ENCODE measurements at regions not wholly inside any gene's neighbourhood (a gene's known extent, or its start where the extent isn't known, plus 50 kb on each side); places are given as distances from the start of the nearest gene placed in this dataset.

DNA sequence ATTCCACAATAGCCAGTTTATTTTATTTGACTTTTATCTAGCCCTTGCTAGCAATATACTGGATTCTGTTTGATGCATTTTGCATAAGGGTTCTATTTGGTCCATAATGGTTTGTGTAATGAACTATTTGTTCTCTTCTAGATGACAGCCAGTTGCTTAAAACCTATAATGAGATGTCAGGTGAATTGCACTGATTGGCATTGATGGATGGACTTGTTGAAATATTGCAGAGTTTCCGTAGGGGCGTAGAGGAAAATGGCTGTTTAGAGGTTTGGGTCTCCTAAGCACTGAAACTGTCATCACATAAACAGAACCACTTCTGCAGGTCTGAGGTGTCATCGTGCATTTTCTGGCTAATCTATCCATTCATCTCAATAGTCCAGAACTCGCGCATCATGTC is 124.9 kb upstream of the HDAC9 start:
- no peak for DNase-seq

DNA sequence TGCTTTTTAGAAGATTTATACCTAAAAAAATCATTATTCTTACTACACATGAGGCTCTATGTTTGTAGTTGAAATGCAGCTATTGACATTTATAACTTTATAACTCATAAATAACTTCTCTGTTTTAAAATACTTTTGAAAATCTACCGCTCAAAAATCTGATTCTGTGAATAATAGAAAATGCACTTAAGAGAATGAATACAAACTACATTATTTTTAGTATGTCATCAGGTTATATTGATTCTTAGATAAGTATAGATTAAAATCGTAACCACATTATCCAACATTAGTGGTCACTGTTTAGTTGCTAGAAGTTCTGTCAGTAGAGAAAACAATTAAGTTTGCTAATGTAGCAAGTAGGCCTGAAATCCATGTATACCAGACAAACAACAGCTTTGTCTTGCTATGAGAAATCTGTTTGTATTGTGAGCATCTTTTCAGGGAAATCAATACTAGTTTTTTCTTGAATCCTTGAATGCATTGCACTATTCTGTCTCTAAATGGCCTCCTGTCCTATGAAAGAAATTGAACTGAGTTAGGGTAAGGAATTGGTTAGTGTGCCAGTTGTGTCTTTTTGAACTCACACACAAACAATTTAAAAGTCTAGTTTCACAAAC is 116.5 kb upstream of the HDAC9 start:
- DNase-seq = no peak

DNA sequence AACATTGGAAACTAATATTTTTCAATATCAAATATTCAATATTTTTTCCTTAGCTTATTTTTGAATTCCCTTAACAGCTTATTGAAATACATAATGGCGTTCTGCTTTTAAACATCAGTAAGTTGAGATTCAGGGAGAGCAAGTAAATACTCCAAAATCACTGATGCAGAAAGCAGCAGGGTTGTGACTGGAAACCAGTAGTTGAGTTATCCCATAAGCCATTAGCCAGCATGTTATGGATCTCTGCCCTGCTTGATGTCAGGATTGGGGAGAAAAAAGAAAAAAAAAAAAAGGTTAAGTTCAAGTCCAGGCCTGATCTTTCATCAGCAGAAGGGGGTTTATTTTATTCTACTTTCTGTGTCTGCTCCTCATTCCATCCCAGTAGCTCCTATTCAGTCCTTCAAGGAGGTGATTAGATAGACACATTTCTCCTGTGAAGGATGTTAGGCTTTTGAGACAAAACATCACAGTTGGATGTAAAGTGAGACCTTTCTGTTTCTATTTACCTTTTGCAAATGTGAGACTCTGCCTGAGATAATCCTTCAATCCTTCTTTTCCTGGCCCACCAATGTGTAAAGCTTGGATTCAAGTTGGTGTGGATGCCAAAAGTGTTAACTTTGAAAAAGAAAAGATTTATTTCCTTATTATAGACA is 110.9 kb upstream of the HDAC9 start:
- no peak for DNase-seq

DNA sequence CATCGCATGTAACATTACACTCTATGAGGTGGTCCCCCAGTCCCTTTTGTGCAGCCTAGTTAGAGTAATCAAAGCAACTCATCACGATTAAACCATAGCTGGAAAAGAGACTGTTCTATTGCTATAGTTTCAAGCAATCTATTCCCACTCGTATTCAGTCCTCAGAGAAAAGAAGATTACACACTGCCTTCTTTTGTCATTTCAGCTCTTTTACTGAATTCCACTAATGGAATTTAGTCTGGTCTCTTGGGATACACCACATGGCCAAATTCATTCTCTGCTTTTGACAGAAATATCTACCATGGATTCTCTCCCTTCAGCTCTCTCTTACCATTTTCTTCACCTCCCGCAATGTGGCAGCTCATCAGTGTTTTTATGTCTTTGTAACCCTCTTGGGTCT is 108.9 kb upstream of the HDAC9 start:
- no peak for DNase-seq

DNA sequence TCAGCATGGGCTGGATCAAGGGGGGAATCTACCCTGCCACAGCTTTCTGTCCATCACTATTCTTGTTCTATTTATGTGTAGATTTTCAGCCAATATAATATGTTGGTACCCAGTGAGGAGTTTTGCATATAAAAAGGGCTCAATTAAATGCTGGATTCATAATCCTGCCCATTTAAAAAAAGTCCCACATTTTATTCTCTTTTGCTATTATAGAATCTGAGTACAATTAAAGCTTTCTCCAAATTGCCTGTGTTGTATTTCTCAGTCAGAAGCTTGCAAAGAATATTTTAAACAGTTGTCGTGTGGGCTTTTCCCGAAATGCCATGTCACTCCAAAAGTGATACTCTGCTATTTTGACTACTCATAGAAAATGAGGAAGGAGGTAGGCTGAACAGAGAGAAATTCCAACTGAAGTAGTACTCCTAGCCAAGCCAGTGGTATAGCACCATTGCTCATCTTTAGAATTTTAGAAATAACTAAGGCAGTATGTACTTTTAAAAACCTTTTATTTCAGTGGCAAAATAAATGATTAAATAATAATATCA is 108.3 kb upstream of the HDAC9 start:
- DNase-seq = no peak

DNA sequence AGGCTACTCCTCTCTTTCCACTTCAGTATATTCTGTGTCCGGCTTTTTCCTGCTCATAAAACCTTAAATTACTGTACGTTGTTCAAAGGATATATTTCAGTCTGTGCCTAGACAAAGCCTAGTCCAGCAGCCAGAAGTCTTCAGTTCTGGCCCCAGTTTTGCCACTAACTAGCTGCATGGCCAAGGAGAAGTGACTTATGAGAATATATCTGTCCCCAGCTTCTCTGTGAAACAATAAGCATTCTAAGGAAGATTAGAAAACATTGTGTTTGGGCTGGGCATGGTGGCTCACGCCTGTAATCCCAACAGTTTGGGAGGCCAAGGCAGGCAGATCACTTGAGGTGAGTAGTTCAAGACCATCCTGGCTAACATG is 105.0 kb upstream of the HDAC9 start:
- no peak for DNase-seq

DNA sequence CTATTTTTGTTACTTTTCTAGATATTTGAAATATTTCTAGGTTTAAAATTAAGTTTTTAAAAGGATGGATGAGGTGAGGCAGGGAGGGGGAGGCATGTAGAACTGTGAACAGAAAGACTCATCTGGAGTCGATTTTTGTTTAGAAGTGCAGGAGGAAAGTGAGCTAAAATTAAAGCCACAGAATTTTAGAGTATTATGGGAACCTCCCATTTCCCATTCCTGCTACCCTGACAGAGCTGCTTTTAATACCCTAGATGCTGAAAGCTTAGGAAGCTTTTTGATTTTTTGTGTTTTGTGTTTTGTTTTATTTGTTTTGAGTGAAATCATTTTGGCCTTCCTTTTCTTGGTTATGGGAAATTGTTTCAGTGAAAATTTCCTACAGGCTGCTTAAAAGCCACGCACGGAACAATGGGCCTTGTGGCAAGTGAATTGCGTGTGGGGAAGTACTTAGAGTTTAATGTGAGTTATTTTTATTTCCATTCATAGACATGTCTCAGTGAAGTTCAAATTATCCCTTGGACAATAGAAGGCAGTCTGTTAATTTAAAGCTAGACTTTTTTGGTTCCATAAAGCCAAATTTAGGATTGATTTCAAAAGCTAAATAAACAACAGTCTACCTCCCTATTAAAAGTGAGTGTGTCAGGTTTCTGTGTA is 102.0 kb upstream of the HDAC9 start:
- DNase-seq = peak; percentile 32

DNA sequence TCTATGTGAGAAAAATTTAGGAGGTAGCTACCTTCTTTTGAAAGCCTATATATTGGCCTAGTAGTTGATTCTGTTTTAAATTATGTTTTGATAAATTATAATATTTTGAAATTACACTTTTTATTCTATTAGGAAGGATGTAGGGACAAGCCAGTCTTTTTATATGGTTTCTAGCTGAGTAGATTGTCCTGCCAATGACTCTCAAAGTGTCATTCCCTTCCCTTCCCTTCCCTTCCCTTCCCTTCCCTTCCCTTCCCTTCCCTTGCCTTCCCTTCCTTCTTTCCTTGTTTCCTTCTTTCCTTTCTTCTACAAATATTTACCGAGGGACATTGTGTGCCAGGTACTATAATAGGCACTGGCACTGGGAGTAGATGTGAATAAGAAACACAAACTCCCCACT is 99.7 kb upstream of the HDAC9 start:
- DNase-seq = no peak

DNA sequence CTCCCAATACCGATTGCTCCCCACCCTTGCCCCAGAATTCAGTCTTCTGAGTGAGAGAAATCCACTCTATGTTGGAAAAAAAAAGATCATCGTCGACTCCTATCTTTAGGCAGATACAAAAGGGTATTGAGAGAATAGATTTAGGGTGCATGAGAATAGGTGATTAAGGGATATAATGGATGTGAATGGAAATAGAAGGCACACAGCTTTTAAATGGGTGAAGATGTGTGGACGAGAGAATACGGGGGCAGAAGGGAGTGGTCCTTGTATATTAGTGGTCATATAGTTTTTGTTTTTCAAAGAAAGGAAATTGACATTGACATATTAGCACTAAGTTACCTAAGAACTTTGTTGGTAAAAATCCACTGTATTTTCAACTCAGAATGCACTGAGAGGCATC is 98.6 kb upstream of the HDAC9 start:
- no peak for DNase-seq

DNA sequence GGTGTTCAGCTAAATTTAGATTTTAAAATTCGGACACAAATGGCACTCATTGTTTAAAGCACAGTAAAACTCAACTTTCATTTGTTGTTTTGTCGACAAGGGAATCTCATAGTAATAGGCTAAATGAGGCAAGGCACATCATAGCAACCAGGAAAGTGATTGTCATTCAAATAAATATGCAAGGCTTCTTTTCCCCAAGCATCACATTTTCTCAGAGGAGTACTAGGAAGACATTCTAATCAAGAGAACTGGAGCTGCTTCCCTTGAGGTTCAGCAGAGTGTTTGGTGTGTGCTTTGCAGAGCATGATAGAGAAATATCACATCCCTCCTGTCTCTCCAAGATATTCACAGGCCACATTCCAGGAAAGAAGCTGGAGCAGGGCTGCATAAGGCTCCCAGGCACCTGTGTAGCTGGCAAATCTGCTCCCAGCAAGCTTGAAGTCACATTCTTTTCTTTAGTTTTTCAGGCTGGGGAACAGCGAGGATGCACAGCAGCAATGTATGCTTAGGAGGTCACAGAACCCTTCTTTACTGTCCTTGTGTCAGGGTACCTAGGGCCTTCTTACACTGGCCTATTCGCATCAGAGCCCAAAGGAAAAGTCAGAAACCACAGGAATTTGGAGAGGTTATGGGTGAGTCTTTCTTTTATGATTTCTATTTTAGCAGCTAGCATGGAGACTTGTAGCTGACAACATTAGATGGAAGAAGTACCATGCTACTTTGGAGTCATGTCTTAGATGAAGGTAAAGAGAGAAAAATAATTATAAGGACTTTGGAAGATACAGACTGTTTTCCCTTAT is 95.9 kb upstream of the HDAC9 start:
- no peak for DNase-seq

DNA sequence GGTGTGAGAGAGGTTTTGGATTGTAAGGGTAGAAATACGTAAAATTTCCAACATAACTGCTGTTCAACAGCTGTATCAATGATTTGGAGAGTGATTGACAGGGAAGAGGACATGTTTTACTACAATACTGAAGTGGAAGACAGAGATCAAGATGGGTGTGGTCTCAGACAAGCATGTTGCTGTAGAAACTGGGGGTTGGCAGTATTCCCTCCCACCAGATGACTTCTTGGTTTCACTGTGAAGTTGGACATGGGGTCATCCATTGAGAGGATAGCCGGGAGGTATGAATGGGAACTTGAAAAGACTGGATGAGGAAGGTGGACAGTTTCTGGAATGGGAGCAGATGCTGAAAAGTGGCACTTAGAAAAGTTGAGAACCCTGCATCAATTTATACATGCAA is 95.3 kb upstream of the HDAC9 start:
- DNase-seq = no peak

DNA sequence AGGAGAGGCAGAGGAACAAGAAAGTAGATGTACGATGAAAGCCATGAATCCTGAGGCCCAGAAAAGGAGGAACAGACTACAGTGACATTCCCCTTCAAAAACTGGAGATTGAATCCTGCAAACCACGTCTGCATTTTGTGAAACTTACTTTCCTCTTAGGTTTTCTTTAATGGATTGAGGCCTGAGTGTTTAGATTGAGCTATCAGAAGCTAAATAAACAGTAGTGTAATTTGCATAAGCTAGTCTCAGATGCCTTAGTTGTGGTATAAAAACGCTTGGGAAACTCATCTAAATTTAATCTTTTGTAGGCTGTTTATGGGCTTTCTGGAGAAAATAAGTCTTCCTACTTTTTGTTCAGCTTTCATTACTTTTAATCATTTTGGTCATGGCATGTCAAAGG is 94.8 kb upstream of the HDAC9 start:
- no peak for DNase-seq

DNA sequence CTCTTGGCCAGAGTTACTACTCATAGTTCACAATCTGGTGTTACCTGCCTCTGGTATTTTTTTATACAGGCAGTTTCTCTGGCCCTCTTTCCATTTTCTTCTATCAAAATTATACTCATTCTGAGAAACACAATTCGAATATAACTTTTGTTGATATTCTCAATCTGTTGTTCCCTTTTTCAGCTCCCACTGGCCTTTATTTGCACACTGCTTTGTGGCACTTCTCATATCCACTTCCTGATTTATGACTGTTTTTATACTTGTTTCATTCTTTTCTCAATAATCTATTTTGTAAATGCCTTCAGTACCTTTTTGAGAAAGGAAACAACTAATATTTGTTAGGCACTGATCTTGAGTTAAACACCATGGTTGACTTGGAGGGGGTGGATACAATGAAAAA is 93.8 kb upstream of the HDAC9 start:
- no peak for DNase-seq

DNA sequence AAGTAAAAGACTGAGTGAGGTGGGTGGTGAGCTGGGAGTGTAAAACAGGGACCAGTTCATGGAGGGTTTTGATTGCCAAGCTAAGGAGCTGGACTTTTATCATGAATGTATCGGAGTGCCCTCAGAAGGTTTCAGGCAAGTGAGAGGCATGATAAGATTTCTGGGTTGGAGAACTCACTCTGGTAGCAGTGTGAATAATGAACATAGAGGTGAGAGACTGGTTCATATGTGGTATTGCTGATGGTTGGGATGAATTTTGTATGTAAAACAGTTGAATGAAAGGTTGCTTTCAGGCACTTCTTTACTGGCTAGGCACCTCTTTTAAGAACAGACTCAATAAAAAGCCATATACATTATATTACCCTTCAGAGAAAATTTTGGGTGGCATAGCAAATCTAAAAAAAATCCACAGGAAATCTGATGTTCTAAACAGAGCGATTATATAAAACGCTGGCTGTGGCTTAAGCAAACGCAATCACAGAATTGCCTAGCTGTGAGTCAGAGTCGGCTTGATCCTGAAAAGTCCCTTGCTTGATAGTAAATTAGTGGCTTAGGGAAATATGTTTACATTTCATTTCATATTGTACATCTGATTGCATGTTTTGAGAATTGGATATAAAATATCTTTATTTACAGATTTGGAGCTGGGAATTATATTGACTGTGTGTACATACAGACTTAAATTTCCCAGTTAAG is 92.9 kb upstream of the HDAC9 start:
- DNase-seq = peak; percentile 22

DNA sequence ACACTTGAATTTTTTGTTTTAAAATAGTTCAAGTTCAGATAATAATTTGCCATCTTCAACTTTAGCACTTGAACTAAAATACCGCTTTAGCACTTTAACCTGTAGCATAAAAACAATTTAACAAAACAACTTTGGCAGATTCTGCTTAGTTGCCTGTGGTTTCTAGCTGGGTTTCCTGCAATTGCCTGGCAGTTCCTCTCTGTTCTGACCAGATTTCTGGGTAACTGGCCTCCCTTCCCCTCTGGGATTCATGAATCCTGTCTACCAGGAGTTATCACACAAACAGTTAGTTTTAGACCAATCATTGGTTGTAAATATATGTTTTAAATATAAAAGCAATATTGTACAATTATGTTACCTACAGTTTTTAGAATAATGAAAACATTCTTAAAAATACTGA is 89.8 kb upstream of the HDAC9 start:
- no peak for DNase-seq

DNA sequence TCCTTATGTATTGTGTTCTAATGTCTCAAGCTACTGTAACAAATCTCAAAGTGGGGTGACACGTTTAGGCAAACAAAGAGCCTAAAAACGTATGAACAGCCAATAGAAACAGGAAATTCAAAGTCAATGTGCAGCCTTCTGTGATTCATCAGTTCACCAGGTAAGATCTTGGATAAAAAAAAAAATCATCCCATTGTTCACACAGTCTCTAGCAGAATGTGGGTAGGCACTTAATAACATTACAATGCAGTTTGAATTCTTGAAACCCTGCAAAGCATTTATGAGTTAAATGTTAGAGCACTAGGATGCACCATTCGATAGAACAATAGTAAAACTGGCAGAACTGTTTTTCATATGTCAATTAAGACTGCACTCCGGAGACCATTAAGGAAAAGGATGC is 88.2 kb upstream of the HDAC9 start:
- no peak for DNase-seq

DNA sequence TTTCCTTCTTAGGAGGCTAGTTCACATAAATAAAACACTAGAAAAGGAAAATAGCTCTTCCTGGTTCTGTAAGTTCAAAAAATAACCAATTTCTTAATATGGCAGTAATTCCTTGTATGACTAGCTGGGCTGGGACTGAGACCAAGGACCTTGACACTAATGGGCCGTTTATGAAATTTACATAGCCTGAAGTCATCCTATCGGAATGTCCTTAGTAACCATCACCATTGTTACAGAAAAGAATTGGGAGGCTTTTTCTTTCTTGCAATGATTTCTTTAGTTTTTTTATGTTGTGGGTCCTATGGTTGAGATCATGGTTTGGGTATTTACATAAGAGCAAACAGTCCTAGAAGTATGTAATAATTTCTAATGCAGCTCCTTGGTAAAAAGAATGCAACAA is 87.1 kb upstream of the HDAC9 start:
- no peak for DNase-seq

DNA sequence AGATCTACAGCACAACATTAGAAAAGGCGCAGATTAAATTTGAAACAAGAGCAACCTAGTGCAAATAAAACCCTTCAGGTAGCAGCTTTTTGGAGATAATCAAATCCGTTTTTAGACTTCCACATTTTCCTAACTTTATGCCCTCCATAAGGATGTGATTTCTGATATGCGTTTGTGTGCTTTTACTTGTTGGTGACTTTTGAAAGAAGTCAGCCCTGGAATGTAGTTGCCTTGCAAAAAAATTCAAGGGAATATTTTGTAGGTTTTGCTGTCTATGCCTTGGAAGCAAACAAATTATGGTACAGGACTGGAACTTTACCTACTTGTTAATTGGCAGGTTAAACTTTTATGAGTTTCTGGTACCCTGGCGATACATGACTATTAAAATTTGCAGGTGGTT is 86.7 kb upstream of the HDAC9 start:
- no peak for DNase-seq

DNA sequence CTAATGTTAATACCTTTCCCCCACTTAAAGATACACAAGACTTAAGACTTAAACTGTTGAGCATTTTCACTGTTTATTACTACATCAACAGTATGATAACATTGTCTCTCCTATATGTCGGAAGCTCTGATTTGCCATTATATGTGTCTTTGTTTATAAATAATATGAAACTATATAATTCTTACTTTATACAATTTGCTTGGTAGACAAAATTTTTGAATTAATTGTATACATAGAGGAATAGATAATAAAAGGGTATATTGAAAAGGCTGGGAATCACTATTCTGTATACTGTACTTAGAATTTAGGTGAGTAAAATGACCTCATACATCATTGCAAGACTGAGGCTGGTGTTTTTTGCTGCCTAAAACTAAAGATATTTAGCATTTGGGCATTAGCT is 82.1 kb upstream of the HDAC9 start:
- no peak for DNase-seq

DNA sequence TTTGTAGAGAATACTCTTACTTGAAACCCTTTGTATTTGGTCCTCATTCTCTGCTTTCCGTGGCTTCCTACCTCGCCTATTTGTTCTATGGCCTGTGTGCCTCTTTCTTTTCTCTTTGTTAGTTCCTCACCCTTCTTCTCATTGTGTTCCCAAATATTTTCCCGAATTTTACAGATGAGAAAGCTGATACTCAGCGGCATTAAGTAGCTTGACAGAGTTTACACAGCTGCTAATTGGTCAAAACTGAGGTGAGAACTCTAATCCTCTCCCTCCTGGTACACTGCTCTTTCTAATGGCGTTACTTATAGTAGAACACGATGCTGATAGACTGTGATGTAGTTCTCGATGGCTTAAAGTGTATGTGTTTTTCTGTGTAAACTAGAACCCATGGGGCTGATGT is 80.7 kb upstream of the HDAC9 start:
- DNase-seq = no peak

DNA sequence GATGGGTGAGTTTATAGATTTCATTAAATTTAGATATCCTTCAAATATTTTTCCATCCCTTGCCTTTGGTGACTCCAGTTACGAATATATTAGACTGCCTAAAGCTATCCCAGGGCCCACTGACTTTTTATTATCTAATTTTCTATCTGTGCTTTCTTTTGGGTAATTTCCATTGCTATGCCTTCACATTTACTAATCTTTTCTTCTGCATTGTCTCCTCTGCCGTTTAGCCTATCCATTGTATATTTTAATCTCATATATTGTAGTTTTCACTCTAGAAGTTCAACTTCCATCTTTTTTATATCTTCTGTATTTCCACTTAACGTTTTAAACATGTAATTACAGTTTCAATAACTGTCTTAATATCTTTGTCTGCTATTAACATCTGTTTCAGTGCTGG is 78.6 kb upstream of the HDAC9 start:
- DNase-seq = no peak

DNA sequence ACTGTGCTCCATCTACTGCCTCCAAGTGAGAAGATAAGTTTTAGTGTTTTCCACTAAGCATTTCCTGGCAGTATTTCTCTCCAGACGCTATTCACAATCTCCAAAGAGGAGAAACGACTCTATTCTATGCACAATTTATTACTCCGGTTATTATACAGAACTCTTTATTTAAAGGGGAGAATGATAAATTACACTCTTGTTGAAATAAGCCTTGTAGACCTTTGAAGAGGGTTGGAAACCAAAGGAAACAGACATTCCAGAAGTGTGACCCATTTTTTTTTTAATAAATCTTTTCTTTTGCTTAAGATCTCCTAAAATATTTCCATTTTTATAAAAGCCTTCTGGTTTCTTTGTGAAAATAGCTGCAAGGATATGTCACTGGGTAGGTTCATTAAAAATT is 76.1 kb upstream of the HDAC9 start:
- DNase-seq = no peak

DNA sequence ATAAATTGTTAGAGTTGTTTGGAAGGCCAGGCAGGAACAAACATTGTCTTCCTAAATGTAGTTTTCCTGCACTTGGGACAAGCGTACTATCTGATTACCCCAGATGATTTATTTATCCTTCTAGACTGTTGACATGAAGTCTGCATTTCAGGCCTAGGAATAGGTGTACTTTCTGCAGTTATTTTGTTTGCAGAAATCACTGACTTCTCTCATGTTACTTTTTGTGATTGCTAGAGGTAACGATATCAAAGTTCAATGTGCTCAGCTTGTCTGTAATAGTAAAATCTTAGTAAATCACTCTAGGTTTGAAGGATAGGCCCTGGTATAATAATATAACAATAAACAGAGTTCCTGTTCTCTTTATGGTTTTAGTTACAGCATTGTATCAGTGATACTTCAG is 75.4 kb upstream of the HDAC9 start:
- DNase-seq = no peak

All from COR-L47 (cell line).